Type B pancreatic cell (in vitro differentiated cells): ENCODE measurements at regions not wholly inside any gene's neighbourhood (a gene's known extent, or its start where the extent isn't known, plus 50 kb on each side); places are given as distances from the start of the nearest gene placed in this dataset.

Source experiments
- DNase-seq: peaks from one replicate; pipeline ENCODE4 v3.0.0; 2021; ENCODE audit warnings: mixed read lengths; ENCODE audit not compliant: unreplicated experiment; ENCODE audit errors: extremely low spot score
- H3K27ac Mint-ChIP-seq: 2 replicates; pipeline ENCODE4 v1.8.0; 2021; ENCODE audit warnings: mild to moderate bottlenecking, mixed read lengths
- H3K27me3 Mint-ChIP-seq: 2 replicates; pipeline ENCODE4 v1.8.0; 2021; ENCODE audit warnings: mixed read lengths
- H3K36me3 Mint-ChIP-seq: 2 replicates; pipeline ENCODE4 v1.8.0; 2021; ENCODE audit warnings: mixed read lengths
- H3K4me1 Mint-ChIP-seq: one replicate; pipeline ENCODE4 v1.8.0; 2021; ENCODE audit warnings: mixed read lengths; ENCODE audit not compliant: unreplicated experiment
- H3K4me3 Mint-ChIP-seq: 2 replicates; pipeline ENCODE4 v1.8.0; 2021; ENCODE audit warnings: mild to moderate bottlenecking, mixed read lengths
- H3K9me3 Mint-ChIP-seq: 2 replicates; pipeline ENCODE4 v1.8.0; 2021; ENCODE audit warnings: mixed read lengths
- TF ChIP-seq, protein P1 (sequence below): fragments of 200-600 bp; sonication (generic); conservative IDR thresholded peaks from 2 replicates; pipeline ENCODE4 v1.5.0; 2021; ENCODE audit warnings: antibody characterized with exemption, mild to moderate bottlenecking

DNA sequence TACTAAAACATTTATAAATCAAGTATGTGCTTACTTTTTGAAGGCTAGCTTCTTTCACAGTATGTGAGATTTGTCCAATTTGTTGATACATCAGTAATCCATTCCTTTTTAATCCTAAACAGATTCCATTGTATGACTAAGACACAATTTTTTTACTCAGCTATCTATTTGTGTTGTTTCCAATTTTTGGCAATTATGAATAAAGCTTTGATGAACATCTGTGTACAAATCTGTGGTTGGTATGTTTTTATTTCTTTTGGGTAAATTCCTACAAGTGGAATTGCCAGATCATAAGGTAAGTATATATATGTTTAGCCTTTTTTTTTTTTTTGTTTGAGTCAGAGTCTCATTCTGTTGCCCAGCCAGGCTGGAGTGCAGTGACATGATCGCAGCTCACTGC, 56.2 kb upstream of the VEPH1 start:
- Mint-ChIP-seq H3K27me3 (no peaks in the 10 kb centered on the region), H3K4me1 (no peaks in the 10 kb centered on the region), H3K27ac (no peak overlapping the region), H3K9me3 (peaks cover 4% of the 10 kb centered on the region), H3K36me3 (no peaks in the 10 kb centered on the region), H3K4me3 (no peak overlapping the region)
- no peak for DNase-seq
- TF ChIP-seq, protein P1, sequence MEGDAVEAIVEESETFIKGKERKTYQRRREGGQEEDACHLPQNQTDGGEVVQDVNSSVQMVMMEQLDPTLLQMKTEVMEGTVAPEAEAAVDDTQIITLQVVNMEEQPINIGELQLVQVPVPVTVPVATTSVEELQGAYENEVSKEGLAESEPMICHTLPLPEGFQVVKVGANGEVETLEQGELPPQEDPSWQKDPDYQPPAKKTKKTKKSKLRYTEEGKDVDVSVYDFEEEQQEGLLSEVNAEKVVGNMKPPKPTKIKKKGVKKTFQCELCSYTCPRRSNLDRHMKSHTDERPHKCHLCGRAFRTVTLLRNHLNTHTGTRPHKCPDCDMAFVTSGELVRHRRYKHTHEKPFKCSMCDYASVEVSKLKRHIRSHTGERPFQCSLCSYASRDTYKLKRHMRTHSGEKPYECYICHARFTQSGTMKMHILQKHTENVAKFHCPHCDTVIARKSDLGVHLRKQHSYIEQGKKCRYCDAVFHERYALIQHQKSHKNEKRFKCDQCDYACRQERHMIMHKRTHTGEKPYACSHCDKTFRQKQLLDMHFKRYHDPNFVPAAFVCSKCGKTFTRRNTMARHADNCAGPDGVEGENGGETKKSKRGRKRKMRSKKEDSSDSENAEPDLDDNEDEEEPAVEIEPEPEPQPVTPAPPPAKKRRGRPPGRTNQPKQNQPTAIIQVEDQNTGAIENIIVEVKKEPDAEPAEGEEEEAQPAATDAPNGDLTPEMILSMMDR: no peak
